ENCODE measurements at regions not wholly inside any gene's neighbourhood (a gene's known extent, or its start where the extent isn't known, plus 50 kb on each side); places are given as distances from the start of the nearest gene placed in this dataset.

DNA sequence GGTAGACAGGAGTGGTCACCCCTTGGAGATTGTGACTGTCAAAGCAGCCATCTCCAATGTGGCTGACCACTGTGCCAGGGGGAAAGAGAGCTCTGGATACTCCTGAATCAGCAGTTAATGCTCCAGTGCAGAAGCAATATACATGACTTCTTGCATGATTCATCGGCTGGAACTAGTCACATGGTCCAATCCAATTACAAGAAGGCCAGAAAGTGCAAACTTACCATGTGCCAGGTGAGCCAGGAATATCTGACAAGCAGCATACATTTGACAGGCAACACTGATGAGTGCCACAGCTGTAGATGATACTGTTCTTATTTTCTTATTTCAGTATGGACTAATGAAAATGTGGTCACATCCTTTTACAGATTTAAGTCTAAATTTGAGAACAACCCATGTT, 440.0 kb upstream of the MPDZ start:
- intact Hi-C loops (cut with DNase I) = no loop called here
- peak in 1 of 5 donors; percentile 9 for DNase-seq
- H3K27ac ChIP-seq (ENCODE audit: low read depth in 2 of 2, low read length in 2 of 2) = no peak overlapping the region
- FAIRE-seq = no peak
- H3K9me3 ChIP-seq (ENCODE audit: control insufficient read depth in 2 of 3, insufficient read depth in 1 of 3, low read length in 3 of 3) = no peaks in the 10 kb centered on the region
- no peaks in the 10 kb centered on the region for H3K27me3 ChIP-seq (ENCODE audit: control insufficient read depth, insufficient read depth, low read length)
- H3K4me1 ChIP-seq (ENCODE audit: control insufficient read depth in 2 of 3, insufficient read depth in 2 of 3, low read depth in 1 of 3, low read length in 3 of 3) = peaks cover 0 to 5% (median 5%) of the 10 kb centered on the region in 3 donors
- H3K4me3 ChIP-seq (ENCODE audit: low read length in 3 of 3) = no peak overlapping the region
- H3K36me3 ChIP-seq (ENCODE audit: control insufficient read depth in 2 of 3, insufficient read depth in 3 of 3, low read length in 3 of 3) = no peaks in the 10 kb centered on the region
- H3K9ac ChIP-seq (ENCODE audit: low read length in 3 of 3) = no peak overlapping the region
- TF ChIP-seq, protein P1, sequence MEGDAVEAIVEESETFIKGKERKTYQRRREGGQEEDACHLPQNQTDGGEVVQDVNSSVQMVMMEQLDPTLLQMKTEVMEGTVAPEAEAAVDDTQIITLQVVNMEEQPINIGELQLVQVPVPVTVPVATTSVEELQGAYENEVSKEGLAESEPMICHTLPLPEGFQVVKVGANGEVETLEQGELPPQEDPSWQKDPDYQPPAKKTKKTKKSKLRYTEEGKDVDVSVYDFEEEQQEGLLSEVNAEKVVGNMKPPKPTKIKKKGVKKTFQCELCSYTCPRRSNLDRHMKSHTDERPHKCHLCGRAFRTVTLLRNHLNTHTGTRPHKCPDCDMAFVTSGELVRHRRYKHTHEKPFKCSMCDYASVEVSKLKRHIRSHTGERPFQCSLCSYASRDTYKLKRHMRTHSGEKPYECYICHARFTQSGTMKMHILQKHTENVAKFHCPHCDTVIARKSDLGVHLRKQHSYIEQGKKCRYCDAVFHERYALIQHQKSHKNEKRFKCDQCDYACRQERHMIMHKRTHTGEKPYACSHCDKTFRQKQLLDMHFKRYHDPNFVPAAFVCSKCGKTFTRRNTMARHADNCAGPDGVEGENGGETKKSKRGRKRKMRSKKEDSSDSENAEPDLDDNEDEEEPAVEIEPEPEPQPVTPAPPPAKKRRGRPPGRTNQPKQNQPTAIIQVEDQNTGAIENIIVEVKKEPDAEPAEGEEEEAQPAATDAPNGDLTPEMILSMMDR (IDR thresholded peaks at IDR 0.05; ENCODE audit: borderline replicate concordance, extremely low read depth, insufficient read depth) = no peak

- TF ChIP-seq, protein P1 (IDR thresholded peaks at IDR 0.05; ENCODE audit: borderline replicate concordance, extremely low read depth, insufficient read depth) = no peak
- Histone ChIP-seq H3K36me3 (ENCODE audit: control insufficient read depth in 2 of 3, insufficient read depth in 3 of 3, low read length in 3 of 3) (no peaks in the 10 kb centered on the region), H3K9ac (ENCODE audit: low read length in 3 of 3) (no peak overlapping the region), H3K4me3 (ENCODE audit: low read length in 3 of 3) (no peak overlapping the region), H3K27ac (ENCODE audit: low read depth in 2 of 2, low read length in 2 of 2) (no peak overlapping the region), H3K4me1 (ENCODE audit: control insufficient read depth in 2 of 3, insufficient read depth in 2 of 3, low read depth in 1 of 3, low read length in 3 of 3) (peaks cover 0 to 5% (median 5%) of the 10 kb centered on the region in 3 donors), H3K9me3 (ENCODE audit: control insufficient read depth in 2 of 3, insufficient read depth in 1 of 3, low read length in 3 of 3) (no peaks in the 10 kb centered on the region), H3K27me3 (ENCODE audit: control insufficient read depth, insufficient read depth, low read length) (no peaks in the 10 kb centered on the region)
- FAIRE-seq (no peak), DNase-seq (no peak)
- intact Hi-C loops (cut with DNase I) = no loop called here
These were observed 439.0 kb upstream of the MPDZ start for GRCh38 chr9:13718539-13718938.

DNA sequence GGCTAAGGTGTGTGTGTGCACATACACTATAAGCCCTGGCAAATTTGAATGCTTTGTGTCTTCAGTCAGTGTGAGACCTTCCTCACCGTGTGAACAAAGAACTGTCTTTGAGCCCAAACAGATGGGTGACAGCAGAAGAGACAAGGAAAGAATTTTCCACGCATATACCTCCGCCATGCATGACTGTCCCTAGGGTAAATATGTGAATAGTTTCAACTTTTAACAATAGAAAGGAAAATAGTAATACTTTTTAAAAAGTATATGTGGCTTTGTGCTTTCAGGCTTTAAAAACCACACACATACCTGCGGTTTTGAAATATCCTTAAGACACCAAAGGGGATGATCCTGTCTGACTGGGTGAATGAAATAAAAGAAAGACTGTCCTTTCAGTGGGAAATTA, 438.6 kb upstream of the MPDZ start:
- no peak for FAIRE-seq
- Histone ChIP-seq H3K4me3 (ENCODE audit: low read length in 3 of 3) (no peak overlapping the region), H3K9ac (ENCODE audit: low read length in 3 of 3) (no peak overlapping the region)

More for the DNA sequence above, 438.6 kb upstream of the MPDZ start:
- no peak for DNase-seq
- intact Hi-C loops (cut with DNase I) = no loop called here
- Histone ChIP-seq H3K36me3 (ENCODE audit: control insufficient read depth in 2 of 3, insufficient read depth in 3 of 3, low read length in 3 of 3) (no peaks in the 10 kb centered on the region), H3K27me3 (ENCODE audit: control insufficient read depth, insufficient read depth, low read length) (no peaks in the 10 kb centered on the region), H3K27ac (ENCODE audit: low read depth in 2 of 2, low read length in 2 of 2) (no peak overlapping the region), H3K4me1 (ENCODE audit: control insufficient read depth in 2 of 3, insufficient read depth in 2 of 3, low read depth in 1 of 3, low read length in 3 of 3) (peaks cover 0 to 5% (median 5%) of the 10 kb centered on the region in 3 donors), H3K9me3 (ENCODE audit: control insufficient read depth in 2 of 3, insufficient read depth in 1 of 3, low read length in 3 of 3) (no peaks in the 10 kb centered on the region)
- TF ChIP-seq, protein P1 (IDR thresholded peaks at IDR 0.05; ENCODE audit: borderline replicate concordance, extremely low read depth, insufficient read depth) = no peak

Data from kidney (tissue), 13 donors.